GM12872 (cell line): ENCODE measurements at regions not wholly inside any gene's neighbourhood (a gene's known extent, or its start where the extent isn't known, plus 50 kb on each side); places are given as distances from the start of the nearest gene placed in this dataset.

Source experiments
- CTCF ChIP-seq: IDR thresholded peaks from 3 replicates; pipeline ENCODE4 v1.5.1; 2011; ENCODE audit warnings: low read depth, mild to moderate bottlenecking, low read length, moderate library complexity; ENCODE audit not compliant: insufficient read depth

- no peak for TF ChIP-seq CTCF
Observed at GRCh38 chr16:85443531-85443930, 169.6 kb upstream of the GSE1 start.

- TF ChIP-seq CTCF = no peak
Observed at GRCh38 chr16:85445064-85445778, 167.9 kb upstream of the GSE1 start.

GRCh38 chr16:85445779-85446222 is 167.3 kb upstream of the GSE1 start:
- TF ChIP-seq CTCF = no peak

- TF ChIP-seq CTCF = peak; percentile 37; the same call in 1 of the 3 replicates
Observed at GRCh38 chr16:85446951-85447692, 166.0 kb upstream of the GSE1 start.

GRCh38 chr16:85447693-85448313 is 165.3 kb upstream of the GSE1 start:
- TF ChIP-seq CTCF = no peak

GRCh38 chr16:85448557-85449190 is 164.4 kb upstream of the GSE1 start:
- no peak for TF ChIP-seq CTCF
